ENCODE measurements at regions not wholly inside any gene's neighbourhood (a gene's known extent, or its start where the extent isn't known, plus 50 kb on each side); places are given as distances from the start of the nearest gene placed in this dataset.

DNA sequence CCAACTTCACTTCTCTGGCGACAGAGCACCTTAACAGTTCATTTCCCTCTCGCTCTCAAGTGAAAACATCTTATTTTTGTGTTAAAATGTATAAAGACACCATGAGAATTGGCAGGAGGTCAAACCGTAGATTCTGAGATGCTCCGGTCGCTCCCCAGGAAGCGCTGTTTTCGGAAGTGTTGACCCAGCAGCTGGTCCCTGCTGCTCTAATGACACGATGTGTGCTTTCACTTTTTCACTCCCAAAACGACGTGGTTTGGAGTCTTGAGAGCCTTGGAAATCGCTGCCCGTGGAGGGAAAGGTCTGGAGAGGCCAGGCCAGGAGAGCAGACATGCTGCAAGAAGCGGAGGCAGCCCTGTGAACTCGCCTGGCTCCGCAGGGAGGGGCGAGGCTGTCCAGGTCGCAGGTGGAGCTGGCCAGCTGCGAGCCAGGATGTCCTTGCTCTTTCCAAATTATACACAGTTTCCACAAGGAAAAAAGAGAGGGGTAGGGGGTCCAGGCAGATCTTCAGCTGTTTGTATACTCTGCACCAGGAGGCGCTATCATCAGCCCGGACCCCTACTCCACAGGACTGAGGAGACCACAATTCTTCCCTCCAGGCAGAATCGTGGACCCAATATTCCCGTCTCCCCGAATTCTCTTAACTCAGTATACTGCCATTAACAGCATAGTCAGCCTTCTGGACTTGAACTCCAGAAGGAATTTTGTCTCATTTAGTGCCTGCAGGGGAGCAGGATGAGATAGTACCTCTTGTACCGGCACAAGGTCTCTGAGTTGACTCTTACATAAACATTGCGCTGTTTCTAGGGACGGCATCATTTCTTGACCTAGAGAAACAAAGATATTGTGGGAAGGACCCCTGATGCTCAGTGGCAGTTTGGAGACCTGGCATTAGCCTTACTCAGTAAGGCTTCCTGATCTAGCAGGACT lies 248.6 kb upstream of the ANKRD55 start:
- Histone ChIP-seq H3K27me3 (ENCODE audit: insufficient read depth, low read depth, low read length) (peaks cover 18% of the 10 kb centered on the region), H3K27ac (ENCODE audit: low read length) (no peak overlapping the region), H3K36me3 (ENCODE audit: insufficient read depth, low read length) (no peaks in the 10 kb centered on the region), H3K4me3 (ENCODE audit: low read length) (peak overlapping the region; percentile 61), H2AFZ (ENCODE audit: low read depth, low read length) (no peak overlapping the region), H3K9me2 (ENCODE audit: insufficient read depth, low read length) (no peaks in the 10 kb centered on the region), H3K9me3 (ENCODE audit: low read length) (no peaks in the 10 kb centered on the region), H3K79me2 (replicated peaks; ENCODE audit: insufficient read depth, low read length) (no peaks in the 10 kb centered on the region), H4K20me1 (ENCODE audit: insufficient read depth) (no peaks in the 10 kb centered on the region), H3K9ac (ENCODE audit: low read length) (no peak overlapping the region), H3F3A (ENCODE audit: insufficient read depth, low read length, poor library complexity, severe bottlenecking) (no peaks in the 10 kb centered on the region), H3K4me2 (ENCODE audit: low read length) (no peak overlapping the region)
- no peak for TF ChIP-seq RAD21 (conservative IDR thresholded peaks at IDR 0.05)
- TF ChIP-seq, protein P1, sequence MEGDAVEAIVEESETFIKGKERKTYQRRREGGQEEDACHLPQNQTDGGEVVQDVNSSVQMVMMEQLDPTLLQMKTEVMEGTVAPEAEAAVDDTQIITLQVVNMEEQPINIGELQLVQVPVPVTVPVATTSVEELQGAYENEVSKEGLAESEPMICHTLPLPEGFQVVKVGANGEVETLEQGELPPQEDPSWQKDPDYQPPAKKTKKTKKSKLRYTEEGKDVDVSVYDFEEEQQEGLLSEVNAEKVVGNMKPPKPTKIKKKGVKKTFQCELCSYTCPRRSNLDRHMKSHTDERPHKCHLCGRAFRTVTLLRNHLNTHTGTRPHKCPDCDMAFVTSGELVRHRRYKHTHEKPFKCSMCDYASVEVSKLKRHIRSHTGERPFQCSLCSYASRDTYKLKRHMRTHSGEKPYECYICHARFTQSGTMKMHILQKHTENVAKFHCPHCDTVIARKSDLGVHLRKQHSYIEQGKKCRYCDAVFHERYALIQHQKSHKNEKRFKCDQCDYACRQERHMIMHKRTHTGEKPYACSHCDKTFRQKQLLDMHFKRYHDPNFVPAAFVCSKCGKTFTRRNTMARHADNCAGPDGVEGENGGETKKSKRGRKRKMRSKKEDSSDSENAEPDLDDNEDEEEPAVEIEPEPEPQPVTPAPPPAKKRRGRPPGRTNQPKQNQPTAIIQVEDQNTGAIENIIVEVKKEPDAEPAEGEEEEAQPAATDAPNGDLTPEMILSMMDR (IDR thresholded peaks at IDR 0.05; ENCODE audit: poor library complexity, severe bottlenecking): no peak
- TF ChIP-seq SMC3 (conservative IDR thresholded peaks at IDR 0.05; ENCODE audit: poor library complexity): no peak
- TF ChIP-seq, protein P2, sequence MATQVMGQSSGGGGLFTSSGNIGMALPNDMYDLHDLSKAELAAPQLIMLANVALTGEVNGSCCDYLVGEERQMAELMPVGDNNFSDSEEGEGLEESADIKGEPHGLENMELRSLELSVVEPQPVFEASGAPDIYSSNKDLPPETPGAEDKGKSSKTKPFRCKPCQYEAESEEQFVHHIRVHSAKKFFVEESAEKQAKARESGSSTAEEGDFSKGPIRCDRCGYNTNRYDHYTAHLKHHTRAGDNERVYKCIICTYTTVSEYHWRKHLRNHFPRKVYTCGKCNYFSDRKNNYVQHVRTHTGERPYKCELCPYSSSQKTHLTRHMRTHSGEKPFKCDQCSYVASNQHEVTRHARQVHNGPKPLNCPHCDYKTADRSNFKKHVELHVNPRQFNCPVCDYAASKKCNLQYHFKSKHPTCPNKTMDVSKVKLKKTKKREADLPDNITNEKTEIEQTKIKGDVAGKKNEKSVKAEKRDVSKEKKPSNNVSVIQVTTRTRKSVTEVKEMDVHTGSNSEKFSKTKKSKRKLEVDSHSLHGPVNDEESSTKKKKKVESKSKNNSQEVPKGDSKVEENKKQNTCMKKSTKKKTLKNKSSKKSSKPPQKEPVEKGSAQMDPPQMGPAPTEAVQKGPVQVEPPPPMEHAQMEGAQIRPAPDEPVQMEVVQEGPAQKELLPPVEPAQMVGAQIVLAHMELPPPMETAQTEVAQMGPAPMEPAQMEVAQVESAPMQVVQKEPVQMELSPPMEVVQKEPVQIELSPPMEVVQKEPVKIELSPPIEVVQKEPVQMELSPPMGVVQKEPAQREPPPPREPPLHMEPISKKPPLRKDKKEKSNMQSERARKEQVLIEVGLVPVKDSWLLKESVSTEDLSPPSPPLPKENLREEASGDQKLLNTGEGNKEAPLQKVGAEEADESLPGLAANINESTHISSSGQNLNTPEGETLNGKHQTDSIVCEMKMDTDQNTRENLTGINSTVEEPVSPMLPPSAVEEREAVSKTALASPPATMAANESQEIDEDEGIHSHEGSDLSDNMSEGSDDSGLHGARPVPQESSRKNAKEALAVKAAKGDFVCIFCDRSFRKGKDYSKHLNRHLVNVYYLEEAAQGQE (IDR thresholded peaks at IDR 0.05; ENCODE audit: borderline replicate concordance): no peak
- no peak for TF ChIP-seq POLR2AphosphoS5 (IDR thresholded peaks at IDR 0.05)
- no peak for TF ChIP-seq EP300 (conservative IDR thresholded peaks at IDR 0.05; ENCODE audit: poor library complexity, severe bottlenecking)
- TF ChIP-seq TAF1 (IDR thresholded peaks at IDR 0.05; ENCODE audit: low read depth): no peak
- no peak for TF ChIP-seq EZH2 (IDR thresholded peaks at IDR 0.05; ENCODE audit: borderline replicate concordance, insufficient read depth, low read length, poor library complexity, severe bottlenecking)
- no peak for TF ChIP-seq MXI1 (conservative IDR thresholded peaks at IDR 0.05; ENCODE audit: poor library complexity, severe bottlenecking)

DNA sequence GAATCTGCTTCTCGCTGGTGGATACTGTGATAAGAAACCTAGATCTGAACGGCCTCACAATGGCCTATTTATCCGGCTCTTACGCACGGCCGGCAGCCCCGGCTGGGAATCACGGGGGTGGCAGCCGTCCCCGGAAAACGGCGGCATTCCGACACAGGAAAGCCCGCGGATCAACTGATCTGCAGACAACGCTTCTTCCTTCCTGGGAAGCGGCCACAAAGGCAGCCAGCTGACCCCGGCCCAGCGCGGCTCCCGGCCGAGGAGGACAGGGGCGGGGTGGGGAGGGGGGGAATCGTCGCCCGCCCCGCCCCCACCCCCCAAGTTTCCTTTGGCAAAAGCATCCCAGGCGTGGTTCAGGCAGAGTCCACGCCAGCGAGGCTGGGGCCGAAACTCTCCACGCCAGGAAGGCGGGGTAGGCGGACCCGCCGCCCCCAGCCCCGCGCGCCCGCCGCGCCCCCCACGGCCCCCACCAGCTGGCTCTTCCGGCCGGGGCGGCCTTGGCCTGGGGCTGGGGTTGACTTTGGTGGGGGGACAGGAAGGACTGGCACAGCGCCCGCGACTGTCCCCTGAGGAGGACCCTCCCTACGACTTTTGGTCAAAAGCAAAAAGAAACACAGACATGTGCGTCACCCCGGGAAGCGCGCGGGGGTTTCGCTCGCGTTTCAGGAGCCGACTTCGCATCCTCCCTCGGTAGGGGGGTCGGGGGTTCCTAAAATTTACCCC lies 247.7 kb upstream of the ANKRD55 start:
- Histone ChIP-seq H3K27ac (ENCODE audit: low read length) (no peak overlapping the region), H3F3A (ENCODE audit: insufficient read depth, low read length, poor library complexity, severe bottlenecking) (no peaks in the 10 kb centered on the region), H2AFZ (ENCODE audit: low read depth, low read length) (peak overlapping the region; percentile 43), H3K9me3 (ENCODE audit: low read length) (no peaks in the 10 kb centered on the region), H3K9me2 (ENCODE audit: insufficient read depth, low read length) (no peaks in the 10 kb centered on the region), H4K20me1 (ENCODE audit: insufficient read depth) (no peaks in the 10 kb centered on the region), H3K79me2 (replicated peaks; ENCODE audit: insufficient read depth, low read length) (no peaks in the 10 kb centered on the region), H3K4me2 (ENCODE audit: low read length) (no peak overlapping the region), H3K27me3 (ENCODE audit: insufficient read depth, low read depth, low read length) (peaks cover 18% of the 10 kb centered on the region), H3K4me3 (ENCODE audit: low read length) (peak overlapping the region; percentile 61), H3K9ac (ENCODE audit: low read length) (peak overlapping the region; percentile 51), H3K36me3 (ENCODE audit: insufficient read depth, low read length) (no peaks in the 10 kb centered on the region)
- TF ChIP-seq SMC3 (conservative IDR thresholded peaks at IDR 0.05; ENCODE audit: poor library complexity) (no peak), MXI1 (conservative IDR thresholded peaks at IDR 0.05; ENCODE audit: poor library complexity, severe bottlenecking) (no peak)
- TF ChIP-seq, protein P2 (IDR thresholded peaks at IDR 0.05; ENCODE audit: borderline replicate concordance): peak; percentile 53
